Thymus (tissue), 11 donors: ENCODE measurements at regions not wholly inside any gene's neighbourhood (a gene's known extent, or its start where the extent isn't known, plus 50 kb on each side); places are given as distances from the start of the nearest gene placed in this dataset.
"Not testable (repeated sequence)": the region's sequence is repeated elsewhere in the genome, so short reads cannot be mapped to it uniquely, and the experiment has no call there.

Source experiments
- DNase-seq, 9 donors: peaks; one replicate each; pipeline ENCODE4 v3.0.0-alpha.2; 2013; ENCODE audit warnings: low spot score in 9 of 9, low read depth in 6 of 9, missing footprints in 1 of 9
- H3K27ac ChIP-seq, 2 donors: one replicate each; pipeline ENCODE4 v1.5.1; 2013; ENCODE audit warnings: control low read depth in 1 of 2, low read depth in 1 of 2, low read length in 1 of 2, mild to moderate bottlenecking in 1 of 2, moderate library complexity in 1 of 2
- H3K27me3 ChIP-seq, 2 donors: one replicate each; pipeline ENCODE4 v1.5.1; 2013; ENCODE audit warnings: low read length in 1 of 2; ENCODE audit not compliant: control insufficient read depth in 2 of 2, insufficient read depth in 1 of 2
- H3K36me3 ChIP-seq, 2 donors: one replicate each; pipeline ENCODE4 v1.5.1; 2013; ENCODE audit warnings: low read length in 1 of 2, mild to moderate bottlenecking in 1 of 2, moderate library complexity in 1 of 2; ENCODE audit not compliant: control insufficient read depth in 2 of 2, insufficient read depth in 2 of 2
- H3K4me1 ChIP-seq, 2 donors: one replicate each; pipeline ENCODE4 v1.5.1; 2013; ENCODE audit warnings: low read length in 2 of 2; ENCODE audit not compliant: control insufficient read depth in 2 of 2, insufficient read depth in 2 of 2
- H3K4me3 ChIP-seq, 2 donors: one replicate each; pipeline ENCODE4 v1.5.1; 2013; ENCODE audit warnings: low read length in 2 of 2, control low read depth in 1 of 2, mild to moderate bottlenecking in 1 of 2
- H3K9me3 ChIP-seq, 2 donors: one replicate each; pipeline ENCODE4 v1.5.1; 2013; ENCODE audit warnings: low read length in 1 of 2, mild to moderate bottlenecking in 1 of 2; ENCODE audit not compliant: control insufficient read depth in 2 of 2, insufficient read depth in 1 of 2
- WGBS: extraction: QIAGEN DNeasy Blood & Tissue Kit; methylation state at CpG from one replicate; pipeline ENCODE4 v1.1.7; 2013; 5-methylcytosine and 5-hydroxymethylcytosine counted together
- donor health status: healthy.

DNA sequence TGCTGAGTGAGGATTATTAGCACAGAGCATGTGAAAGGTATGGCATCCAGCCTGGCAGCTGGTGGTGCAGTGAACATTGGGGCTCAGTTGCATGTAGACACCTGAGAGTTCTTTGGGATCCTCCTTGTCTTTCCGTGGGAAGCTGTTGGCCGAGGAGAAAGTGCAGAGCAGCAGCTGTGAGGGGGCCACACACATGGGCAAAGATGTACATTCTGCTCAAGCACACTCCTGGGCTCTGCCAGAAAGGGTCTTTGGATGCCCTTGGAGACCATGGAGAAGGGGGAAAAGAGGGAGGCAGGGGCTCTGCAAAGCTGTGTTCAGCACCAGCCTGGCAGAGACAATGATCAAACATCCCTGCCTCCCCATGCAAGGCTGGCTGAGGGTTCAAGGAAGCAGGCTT, 138.7 kb upstream of the PITX1 start:
- no peak for DNase-seq
- Histone ChIP-seq H3K4me1 (no peaks in the 10 kb centered on the region), H3K4me3 (no peak overlapping the region), H3K27ac (no peak overlapping the region), H3K9me3 (no peaks in the 10 kb centered on the region), H3K27me3 (peaks cover 0 to 23% of the 10 kb centered on the region in 2 donors), H3K36me3 (no peaks in the 10 kb centered on the region)
- WGBS = 92% methylated on average over 2 of the region's 2 CpGs

DNA sequence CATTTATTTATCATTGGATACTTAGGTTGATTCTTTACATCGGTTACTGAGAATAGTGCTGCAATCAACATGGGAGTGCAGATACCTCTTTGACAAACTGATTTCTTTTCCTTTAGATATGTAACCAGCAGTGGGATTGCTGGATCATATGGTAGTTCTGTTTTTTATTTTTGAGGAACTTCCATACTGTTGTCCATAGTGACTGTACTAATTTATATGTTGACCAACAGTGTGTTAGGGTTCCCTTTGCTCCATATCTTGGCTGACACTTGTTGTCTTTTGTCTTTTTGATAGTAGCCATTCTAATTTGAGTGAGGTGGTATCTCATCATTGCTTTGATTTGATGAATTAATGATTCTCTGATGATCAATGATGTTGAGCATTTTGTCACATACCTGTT, 137.3 kb upstream of the PITX1 start:
- no peak for DNase-seq
- no peak overlapping the region for H3K4me3 ChIP-seq
- no peaks in the 10 kb centered on the region for H3K36me3 ChIP-seq
- H3K27me3 ChIP-seq = peaks cover 0 to 30% of the 10 kb centered on the region in 2 donors
- no peak overlapping the region for H3K27ac ChIP-seq
- H3K9me3 ChIP-seq = no peaks in the 10 kb centered on the region
- 85% methylated on average over 1 of the region's 1 CpG for WGBS
- no peaks in the 10 kb centered on the region for H3K4me1 ChIP-seq

DNA sequence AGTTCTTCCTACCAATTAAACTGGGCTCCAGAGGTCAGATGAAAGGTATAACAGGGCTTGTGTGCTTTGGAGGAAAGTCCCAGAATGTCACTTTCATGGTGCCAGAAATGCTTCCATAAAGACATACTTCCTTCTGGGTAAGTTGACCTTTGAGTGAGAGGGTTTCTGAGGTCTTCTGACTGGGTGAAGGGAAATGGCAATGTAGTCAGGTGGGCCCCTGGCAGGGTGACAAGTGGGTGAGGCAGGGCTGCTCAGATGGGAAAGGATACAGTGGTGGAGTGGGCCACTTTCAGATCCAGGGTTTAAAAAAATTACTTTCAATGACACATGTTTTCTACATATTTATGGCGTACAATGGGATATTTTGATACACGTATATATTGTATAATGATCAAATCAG, 136.5 kb upstream of the PITX1 start:
- Histone ChIP-seq H3K27ac (no peak overlapping the region), H3K27me3 (peaks cover 0 to 30% of the 10 kb centered on the region in 2 donors), H3K9me3 (no peaks in the 10 kb centered on the region), H3K4me3 (no peak overlapping the region), H3K4me1 (no peaks in the 10 kb centered on the region), H3K36me3 (no peaks in the 10 kb centered on the region)
- no peak for DNase-seq
- 98% methylated on average over 2 of the region's 2 CpGs for WGBS

DNA sequence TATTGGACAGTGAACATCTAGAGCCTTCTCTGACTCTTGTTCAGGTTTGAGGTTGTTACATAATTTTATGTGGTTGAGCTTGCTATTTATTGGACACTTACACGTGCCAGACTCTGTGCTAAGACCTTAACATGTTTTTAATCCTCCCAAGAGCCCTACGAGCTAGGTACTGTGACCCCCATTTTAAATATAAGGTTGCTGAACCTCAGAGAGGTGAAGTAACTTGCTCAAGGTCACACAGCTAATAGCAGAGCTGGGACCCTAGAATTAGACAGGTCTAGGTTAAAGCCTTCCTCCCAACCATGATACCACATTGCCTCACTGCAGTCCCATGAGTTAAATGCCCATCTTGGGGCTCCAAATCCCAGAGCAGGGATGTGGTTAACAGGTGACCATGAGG, 135.7 kb upstream of the PITX1 start:
- peaks cover 0 to 30% of the 10 kb centered on the region in 2 donors for H3K27me3 ChIP-seq
- WGBS = 62% methylated on average over 2 of the region's 2 CpGs

DNA sequence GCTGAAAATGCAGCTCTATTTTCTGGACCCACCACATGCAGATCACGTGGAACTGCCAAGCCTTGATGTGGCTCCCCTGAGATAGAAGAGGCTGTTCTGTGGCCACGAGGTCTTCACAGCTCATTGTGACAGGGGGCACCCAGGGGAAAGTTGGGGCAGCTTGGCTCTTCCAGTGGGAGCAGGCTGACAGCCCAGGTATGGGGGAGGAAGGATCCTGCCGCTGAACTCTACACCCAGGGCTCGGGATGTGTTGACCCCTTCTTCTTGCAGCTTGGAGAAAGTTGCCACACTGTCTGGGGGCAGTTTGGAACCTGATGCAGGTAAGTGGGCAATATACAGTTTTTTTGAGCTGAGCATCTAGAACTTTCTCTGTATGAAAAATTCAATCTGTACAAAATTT, 133.6 kb upstream of the PITX1 start:
- Histone ChIP-seq H3K4me1 (no peaks in the 10 kb centered on the region), H3K9me3 (no peaks in the 10 kb centered on the region), H3K4me3 (no peak overlapping the region), H3K27me3 (peaks cover 0 to 32% of the 10 kb centered on the region in 2 donors), H3K27ac (no peak overlapping the region), H3K36me3 (no peaks in the 10 kb centered on the region)
- no peak for DNase-seq
- 69% methylated on average over 4 of the region's 4 CpGs for WGBS

More for the DNA sequence above, 135.7 kb upstream of the PITX1 start:
- DNase-seq = no peak
- Histone ChIP-seq H3K9me3 (no peaks in the 10 kb centered on the region), H3K4me3 (no peak overlapping the region), H3K36me3 (no peaks in the 10 kb centered on the region), H3K4me1 (no peaks in the 10 kb centered on the region), H3K27ac (no peak overlapping the region)

DNA sequence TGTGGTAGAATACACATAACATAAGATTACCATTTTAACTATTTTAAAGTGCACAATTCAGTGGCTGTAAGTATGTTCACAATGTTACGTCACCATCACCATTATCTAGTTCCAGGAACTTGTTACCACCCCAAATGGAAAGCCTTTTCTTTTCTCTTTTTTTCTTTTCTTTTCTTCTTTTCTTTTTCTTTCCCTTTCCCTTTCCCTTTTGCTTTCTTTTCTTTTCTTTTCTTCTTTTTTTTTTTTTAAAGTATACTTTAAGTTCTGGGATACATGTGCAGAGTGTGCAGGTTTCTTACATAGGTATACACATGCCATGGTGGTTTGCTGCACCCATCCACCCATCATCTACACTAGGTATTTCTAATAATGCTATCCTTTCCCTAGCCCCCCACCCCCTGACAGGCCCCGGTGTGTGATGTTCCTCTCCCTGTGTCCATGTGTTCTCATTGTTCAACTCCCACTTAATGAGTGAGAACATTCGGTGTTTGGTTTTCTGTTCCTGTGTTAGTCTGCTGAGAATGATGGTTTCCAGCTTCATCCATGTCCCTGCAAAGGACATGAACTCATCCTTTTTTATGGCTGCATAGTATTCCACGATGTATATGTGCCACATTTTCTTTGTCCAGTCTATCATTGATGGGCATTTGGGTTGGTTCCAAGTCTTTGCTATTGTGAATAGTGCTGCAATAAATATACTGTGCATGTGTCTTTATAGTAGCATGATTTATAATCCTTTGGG, 131.0 kb upstream of the PITX1 start:
- H3K27me3 ChIP-seq = peaks cover 0 to 29% of the 10 kb centered on the region in 2 donors
- H3K4me3 ChIP-seq, H3K9me3 ChIP-seq, H3K4me1 ChIP-seq, DNase-seq, H3K27ac ChIP-seq, H3K36me3 ChIP-seq: not testable (repeated sequence)
- 59% methylated on average over 4 of the region's 4 CpGs for WGBS

DNA sequence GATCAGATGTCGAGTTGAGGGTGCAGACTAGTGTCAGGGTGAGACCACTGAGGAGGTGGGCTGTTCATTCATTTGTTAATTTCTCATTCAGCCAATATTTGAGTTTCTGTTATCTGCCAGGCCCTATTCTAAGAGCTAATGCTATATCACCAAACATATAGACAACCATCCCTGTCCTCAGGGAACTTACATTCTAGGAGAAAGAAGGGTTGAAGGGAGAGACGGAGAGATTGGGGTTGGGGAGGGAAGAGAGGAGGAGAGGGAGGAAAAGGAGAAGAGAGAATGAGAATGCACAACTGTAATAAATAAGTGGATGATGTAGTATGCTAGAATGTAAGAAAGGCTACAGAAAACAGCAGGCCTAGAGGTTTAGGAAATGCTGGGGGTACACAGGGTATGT, 129.9 kb upstream of the PITX1 start:
- 90% methylated on average over 2 of the region's 2 CpGs for WGBS
- DNase-seq = no peak
- no peak overlapping the region for H3K4me3 ChIP-seq
- no peaks in the 10 kb centered on the region for H3K9me3 ChIP-seq
- H3K36me3 ChIP-seq = no peaks in the 10 kb centered on the region
- peaks cover 0 to 25% of the 10 kb centered on the region in 2 donors for H3K27me3 ChIP-seq
- H3K27ac ChIP-seq = no peak overlapping the region
- H3K4me1 ChIP-seq = no peaks in the 10 kb centered on the region

DNA sequence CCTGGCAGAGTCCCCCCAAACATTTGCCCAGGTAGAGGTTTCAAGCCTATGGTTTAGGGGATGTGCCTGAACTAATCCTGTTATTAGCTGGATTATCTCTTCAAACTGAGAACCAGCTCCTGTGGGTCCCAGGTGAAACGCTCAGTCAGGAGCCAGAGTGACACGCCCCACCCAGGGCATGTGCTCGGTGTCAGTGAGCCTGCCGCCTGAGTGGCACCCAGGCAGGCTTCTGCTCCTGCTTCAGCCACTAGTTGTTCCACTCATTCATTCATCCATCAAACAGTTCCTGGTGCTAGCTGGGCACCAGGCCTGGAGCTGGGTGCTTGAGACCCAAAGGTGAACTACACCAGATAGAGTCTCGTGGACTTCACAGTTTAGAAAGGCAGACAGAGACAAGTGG, 129.4 kb upstream of the PITX1 start:
- H3K36me3 ChIP-seq = no peaks in the 10 kb centered on the region
- no peaks in the 10 kb centered on the region for H3K4me1 ChIP-seq
- no peak overlapping the region for H3K27ac ChIP-seq
- no peak for DNase-seq
- H3K9me3 ChIP-seq = no peaks in the 10 kb centered on the region
- H3K4me3 ChIP-seq = no peak overlapping the region
- WGBS = 97% methylated on average over 5 of the region's 5 CpGs
- H3K27me3 ChIP-seq = peaks cover 0 to 20% of the 10 kb centered on the region in 2 donors

DNA sequence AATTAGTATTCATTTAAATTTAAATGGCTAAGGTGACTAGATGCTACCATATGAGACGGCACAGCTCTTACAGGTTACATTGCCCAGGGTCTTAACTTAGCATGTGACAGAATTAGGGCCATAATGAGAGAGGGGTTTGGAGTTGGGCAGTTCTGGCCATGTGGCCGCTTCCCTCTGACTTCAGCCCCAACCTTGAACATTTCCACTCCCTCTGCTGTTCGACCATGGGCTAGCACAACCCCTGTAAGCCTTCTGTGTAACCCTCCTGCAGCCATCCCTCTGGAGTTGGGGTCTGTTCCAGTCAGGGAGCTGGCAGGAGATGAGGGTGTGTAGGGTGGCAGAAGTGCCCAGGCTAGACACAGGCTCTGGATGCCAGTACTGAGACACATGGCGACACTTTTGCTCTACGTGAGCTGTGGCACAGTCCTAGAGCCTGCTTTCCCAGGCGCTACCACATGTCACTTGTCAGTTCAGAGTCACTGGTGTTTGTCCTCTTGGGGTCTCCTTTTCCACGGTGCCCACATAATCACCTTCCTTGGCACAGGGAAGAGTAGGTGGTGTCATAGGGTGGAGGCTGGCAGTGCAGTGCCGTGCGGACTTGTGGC, 128.7 kb upstream of the PITX1 start:
- H3K27me3 ChIP-seq = peaks cover 0 to 17% of the 10 kb centered on the region in 2 donors
- H3K4me3 ChIP-seq = no peak overlapping the region
- no peaks in the 10 kb centered on the region for H3K36me3 ChIP-seq
- H3K4me1 ChIP-seq = no peaks in the 10 kb centered on the region
- WGBS = 76% methylated on average over 9 of the region's 9 CpGs
- no peak for DNase-seq
- H3K27ac ChIP-seq = no peak overlapping the region
- H3K9me3 ChIP-seq = no peaks in the 10 kb centered on the region
